ENCODE measurements at regions not wholly inside any gene's neighbourhood (a gene's known extent, or its start where the extent isn't known, plus 50 kb on each side); places are given as distances from the start of the nearest gene placed in this dataset.

DNA sequence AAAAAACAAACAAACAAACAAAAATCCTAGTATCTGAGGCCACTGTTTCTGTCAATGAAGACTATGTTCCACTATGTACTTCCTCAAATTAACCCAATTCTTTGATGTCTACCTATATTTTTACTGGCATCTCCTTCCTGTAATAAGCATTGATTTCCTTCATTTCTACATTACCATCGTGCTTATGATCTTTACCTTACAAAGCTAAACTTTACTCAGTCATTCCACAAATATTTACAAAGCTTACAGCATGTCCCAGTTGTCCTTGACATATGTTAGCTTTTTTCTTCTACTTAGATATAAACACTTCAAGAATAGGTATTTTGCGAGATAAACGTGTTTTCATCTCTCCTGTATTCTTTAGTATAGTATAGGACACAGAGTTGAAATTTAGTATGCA lies 1090.9 kb downstream of the PCDH9 start (continued):
- TF ChIP-seq ZNF462 (CRISPR knock-in tag; IDR thresholded peaks at IDR 0.05) (no peak), NANOG (IDR thresholded peaks at IDR 0.05; ENCODE audit: borderline replicate concordance) (no peak)

DNA sequence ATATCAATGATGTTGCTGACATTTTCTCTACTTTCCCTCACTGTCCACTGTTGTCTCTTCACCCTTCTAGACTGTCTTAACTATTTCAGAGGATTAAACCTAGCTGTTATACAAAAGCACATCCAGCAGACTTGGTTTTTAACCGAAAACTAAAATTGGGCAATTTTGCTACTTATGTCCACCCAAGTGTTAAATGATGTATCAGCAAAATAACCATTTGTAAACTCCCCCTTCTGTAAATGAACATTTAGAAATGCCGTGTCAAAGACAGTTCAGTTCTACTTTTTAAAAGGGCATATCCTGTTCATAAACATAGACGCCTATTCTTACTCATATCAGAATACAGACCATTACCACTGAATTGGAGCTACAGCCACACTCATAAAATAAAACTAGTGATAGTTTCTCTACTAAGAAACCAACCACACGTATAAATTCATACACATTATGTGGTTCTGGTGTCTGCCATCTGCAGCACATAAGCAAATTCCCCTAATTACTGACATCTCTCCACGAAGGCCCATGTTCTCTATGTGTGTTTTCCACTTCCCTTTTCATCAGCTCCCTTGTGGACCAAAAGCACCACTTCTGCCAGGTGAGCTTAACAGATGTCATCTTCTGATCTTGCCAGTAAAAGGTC lies 1091.8 kb downstream of the PCDH9 start:
- Histone ChIP-seq H3K36me3 (ENCODE audit: insufficient read depth) (no peaks in the 10 kb centered on the region), H3K4me3 (no peak overlapping the region), H3K27me3 (ENCODE audit: insufficient read depth) (no peaks in the 10 kb centered on the region), H3K9me2 (ENCODE audit: insufficient read depth) (no peaks in the 10 kb centered on the region), H3K27ac (ENCODE audit: low read depth) (no peak overlapping the region), H2AFZ (no peak overlapping the region), H3K4me2 (no peak overlapping the region), H3K4me1 (ENCODE audit: insufficient read depth) (no peaks in the 10 kb centered on the region), H3K79me2 (replicated peaks; ENCODE audit: insufficient read depth) (no peaks in the 10 kb centered on the region), H4K20me1 (replicated peaks; ENCODE audit: insufficient read depth) (no peaks in the 10 kb centered on the region), H3F3A (replicated peaks; ENCODE audit: low read depth) (no peaks in the 10 kb centered on the region)
- no peak for DNase-seq (ENCODE audit: low spot score)
- no peaks in the 10 kb centered on the region for H3K4me1 Mint-ChIP-seq
- H3K4me3 Mint-ChIP-seq: no peak overlapping the region
- ATAC-seq: no peak
- H3K36me3 Mint-ChIP-seq (ENCODE audit: low read depth): no peaks in the 10 kb centered on the region
- no peak overlapping the region for H3K27ac Mint-ChIP-seq
- H3K9me3 Mint-ChIP-seq: no peaks in the 10 kb centered on the region
- no peaks in the 10 kb centered on the region for H3K27me3 Mint-ChIP-seq (ENCODE audit: insufficient read depth, low read depth, poor library complexity)
- TF ChIP-seq POLR2AphosphoS5 (IDR thresholded peaks at IDR 0.05; ENCODE audit: low read depth): no peak
- TF ChIP-seq NANOG (IDR thresholded peaks at IDR 0.05; ENCODE audit: borderline replicate concordance): no peak
- no peak for TF ChIP-seq EZH2 (IDR thresholded peaks at IDR 0.05; ENCODE audit: low read depth, unreplicated experiment)
- no peak for TF ChIP-seq ZNF331 (CRISPR knock-in tag; IDR thresholded peaks at IDR 0.05; ENCODE audit: low read depth)
- TF ChIP-seq EZH2phosphoT487 (IDR thresholded peaks at IDR 0.05; ENCODE audit: unreplicated experiment): no peak
- TF ChIP-seq CTCF (conservative IDR thresholded peaks at IDR 0.05; ENCODE audit: low read depth in 2 of 2): no peak
- no peak for TF ChIP-seq JUNB (IDR thresholded peaks at IDR 0.05; ENCODE audit: unreplicated experiment)

Data from GM23338 (cell line).